HG02623 (cell line): ENCODE measurements at regions not wholly inside any gene's neighbourhood (a gene's known extent, or its start where the extent isn't known, plus 50 kb on each side); places are given as distances from the start of the nearest gene placed in this dataset.

ENCODE experiments used
- ATAC-seq: cut with Tn5 transposase; IDR thresholded peaks from one replicate; pipeline ENCODE4 v1.9.1; 2021; ENCODE audit warnings: moderate library complexity; ENCODE audit not compliant: unreplicated experiment

DNA sequence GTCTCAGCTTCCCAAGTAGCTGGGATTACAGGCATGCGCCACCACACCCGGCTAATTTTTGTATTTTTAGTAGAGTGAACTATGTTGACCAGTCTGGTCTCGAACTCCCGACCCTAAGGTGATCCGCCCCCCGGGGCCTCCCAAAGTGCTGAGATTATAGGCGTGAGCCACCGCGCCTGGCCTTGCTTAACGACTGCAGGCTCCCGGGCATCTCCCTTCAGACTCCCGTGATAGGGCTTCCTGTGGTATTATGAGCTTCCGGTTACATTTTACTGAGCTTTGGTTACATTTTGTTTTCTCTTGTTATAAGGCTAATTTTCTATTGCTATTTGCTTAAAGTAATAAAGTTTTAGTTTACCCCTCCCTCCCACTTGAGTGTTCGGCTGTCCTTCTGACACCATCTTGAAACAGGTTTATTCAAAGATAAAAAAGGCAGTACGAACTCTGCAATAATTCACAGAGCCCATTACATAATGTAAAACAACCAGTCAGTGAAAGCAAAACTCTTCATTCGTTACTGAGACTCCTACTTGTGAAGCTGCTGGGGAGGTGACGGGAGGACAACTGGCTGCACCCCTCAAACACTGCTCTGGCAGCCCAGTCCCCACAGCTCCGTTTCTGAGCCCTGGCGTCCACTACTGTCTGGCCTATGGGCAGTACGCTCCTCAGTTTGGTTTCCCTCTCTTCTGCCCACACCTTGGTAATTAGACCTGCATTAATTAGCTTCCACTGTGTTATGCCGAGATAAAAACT, 795.7 kb upstream of the SLIT2 start:
- no peak for ATAC-seq

GRCh38 chr4:19455196-19455595, 796.5 kb upstream of the SLIT2 start:
- ATAC-seq: no peak

DNA sequence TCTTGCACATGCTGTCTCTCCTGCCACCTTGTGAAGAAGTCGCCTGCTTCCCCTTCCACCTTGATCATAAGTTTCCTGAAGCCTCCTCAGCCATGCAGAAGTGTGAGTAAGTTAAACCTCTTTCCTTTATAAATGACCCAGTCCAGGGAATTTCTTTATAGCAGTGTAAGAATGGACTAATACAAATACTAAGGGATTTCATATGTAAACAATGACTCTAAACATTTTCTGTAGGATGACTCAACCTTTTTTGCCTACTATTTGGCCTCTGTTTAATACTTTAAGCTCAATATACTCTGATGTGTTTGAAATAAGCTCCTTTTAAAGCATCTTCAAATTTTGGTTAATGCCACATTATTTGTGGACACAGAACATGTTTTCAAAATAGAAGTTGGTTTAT, 813.5 kb upstream of the SLIT2 start:
- ATAC-seq: no peak

- ATAC-seq: no peak
These were observed 814.7 kb upstream of the SLIT2 start for GRCh38 chr4:19437008-19437407.

DNA sequence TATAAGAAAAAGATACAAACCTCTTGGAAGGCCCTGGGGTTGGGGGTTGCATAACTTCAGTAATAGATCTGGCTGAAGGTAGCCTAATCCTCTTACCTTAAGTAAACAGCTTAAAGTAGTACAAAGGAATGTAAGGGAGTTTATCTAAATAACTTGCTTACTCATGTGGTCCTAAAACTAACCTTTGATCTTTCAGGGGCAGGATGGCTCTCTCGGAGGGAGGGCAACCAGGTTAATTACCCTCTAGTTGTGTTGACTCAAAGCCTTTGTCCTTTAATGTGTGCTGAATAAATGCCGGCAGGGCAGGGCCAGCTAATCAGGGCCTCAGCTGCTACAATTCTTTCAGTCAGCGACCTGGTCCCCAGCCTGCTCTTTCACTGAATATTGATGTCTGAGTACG, 822.0 kb upstream of the SLIT2 start:
- ATAC-seq: no peak

DNA sequence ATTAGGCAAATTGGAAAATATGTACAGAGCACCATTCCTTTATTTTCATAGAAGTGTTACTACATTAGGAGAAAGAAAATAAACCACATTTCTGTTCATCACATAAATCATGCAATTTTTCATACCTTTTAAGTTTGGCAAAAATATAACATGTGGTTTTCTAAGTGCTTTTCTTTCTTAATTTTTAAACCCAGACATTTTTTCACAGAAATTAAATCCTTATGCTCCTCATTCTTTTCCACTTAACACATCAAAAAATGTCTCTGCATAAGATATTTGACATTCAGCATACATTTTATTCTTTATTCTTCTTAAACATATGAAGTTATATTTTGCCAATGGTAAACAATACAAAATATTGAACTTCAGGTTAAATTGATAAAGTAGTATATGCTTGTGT, 826.6 kb upstream of the SLIT2 start:
- ATAC-seq: no peak

DNA sequence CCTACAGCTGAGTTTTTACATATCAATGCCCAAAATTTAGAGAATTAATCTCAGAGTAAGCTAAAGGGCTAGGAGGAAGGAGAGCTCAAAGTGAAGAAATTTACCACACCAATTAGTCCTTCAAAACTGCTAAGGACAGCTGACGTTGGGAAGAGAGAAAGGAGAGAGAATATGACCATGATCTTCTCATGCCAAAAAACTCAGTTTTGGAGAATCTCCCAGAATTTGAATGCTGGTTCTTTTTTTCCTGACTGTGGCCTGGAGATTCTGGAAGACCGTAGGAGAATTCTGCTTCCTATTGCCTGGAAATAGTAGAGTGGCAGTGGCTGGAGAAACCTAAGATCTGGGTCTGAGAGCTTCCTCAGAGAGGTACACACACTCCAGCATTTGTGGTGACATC, 834.4 kb upstream of the SLIT2 start:
- no peak for ATAC-seq

- no peak for ATAC-seq
These were observed 835.6 kb upstream of the SLIT2 start for GRCh38 chr4:19416146-19416545.

GRCh38 chr4:19408490-19408889, 843.2 kb upstream of the SLIT2 start:
- no peak for ATAC-seq

DNA sequence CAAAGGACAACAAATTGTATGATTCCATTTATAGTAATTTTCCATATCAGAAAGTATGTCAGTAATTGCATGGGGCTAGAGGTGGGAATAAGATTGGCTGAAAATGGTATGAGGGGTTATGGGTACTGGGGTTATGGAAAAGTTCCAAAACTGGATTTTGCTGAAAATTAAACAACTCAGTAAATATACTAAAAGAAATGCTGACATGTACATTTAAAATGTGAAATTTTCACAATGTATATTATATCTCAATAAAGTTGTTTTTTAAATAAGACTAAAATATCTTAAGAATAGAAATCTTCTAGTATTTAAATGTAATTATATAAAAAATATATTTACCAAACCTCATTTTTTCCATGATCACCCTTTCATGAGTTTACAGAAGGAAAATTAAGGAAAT, 844.9 kb upstream of the SLIT2 start:
- no peak for ATAC-seq

DNA sequence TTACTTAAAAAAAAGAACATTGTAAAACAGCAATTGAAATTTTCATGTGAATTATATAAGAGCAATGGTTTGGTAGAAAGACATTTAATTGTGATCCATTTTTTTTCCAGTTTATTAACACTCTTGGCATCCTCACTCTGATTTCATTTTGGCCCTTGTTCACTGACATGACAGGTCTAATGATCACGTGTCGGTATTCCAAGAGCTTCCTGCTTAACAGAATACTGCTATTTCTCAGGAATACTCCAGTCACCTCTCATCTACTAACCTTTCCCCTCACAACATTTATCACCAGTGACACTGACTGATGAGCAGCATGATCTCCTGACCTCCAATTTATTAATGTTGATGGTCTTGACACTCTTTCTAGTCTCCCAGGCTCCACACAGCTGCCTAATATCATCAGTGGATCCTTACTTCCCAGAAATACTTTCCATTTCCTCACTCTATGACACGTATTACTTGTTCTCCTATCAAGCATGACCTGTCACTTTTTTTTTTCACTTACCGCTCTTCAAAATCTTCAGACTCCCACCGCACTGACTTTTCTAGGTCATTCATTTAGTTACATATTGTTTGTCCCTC, 847.8 kb upstream of the SLIT2 start:
- ATAC-seq: no peak

DNA sequence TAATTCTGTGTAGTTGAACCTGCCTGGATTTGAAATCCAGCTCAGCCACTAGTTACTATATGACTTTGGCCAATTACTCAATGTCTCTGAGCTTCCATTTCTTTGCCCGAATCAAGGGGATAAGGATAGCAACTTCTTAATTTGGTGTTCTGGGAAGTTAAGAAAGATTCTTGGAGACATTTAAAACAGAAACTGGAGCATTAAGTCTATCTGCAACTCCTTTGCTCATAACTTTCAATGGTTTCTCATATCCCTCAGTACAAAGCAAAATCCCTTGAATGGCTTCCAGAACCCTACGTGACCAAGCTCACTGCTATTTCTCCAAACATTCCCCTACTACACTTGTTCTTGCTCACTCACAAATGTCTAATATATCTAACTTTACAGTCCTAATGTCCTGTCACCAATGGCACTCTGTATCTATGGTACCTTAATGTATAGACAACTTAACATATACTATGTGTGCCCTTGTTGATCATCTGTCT, 849.1 kb upstream of the SLIT2 start:
- ATAC-seq: no peak

DNA sequence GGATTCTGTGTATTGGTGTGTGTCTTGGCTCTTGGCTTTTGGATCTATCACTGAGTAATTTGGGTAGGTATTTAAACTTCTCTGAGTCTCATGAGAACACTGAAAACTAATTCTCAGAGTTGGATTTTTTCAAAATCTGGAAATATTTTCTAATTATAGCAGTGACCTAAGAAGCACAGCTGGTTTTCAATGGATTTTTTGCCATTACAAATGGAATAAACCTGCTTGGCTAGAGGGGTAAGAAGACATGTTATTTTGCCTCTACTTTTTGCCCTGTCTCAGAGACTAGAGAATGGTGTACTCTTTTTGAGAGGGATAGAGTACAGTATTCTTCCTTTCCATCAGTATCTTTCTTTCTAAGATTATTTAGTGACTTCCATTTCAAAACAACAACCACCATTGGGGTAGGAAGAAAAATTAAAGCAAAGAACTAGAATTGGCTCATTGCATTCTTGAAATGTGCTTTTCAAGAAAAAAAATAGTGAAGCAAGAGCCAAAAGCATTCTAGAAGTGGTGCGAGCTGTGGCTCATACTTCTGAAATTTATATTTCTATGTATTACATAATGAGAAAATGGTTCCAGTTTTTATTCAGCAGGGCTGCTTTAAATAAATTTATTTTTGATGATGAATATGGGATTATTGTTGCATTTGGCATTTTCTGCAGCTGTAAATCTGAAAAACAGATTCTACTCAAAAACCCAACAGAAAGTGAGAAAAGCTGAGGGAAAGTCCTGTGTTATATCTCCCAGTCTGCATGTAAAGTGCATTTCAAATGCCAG, 850.2 kb upstream of the SLIT2 start:
- ATAC-seq: no peak

- ATAC-seq: no peak
These were observed 850.9 kb upstream of the SLIT2 start for GRCh38 chr4:19400820-19401219.

GRCh38 chr4:19399001-19399400, 852.7 kb upstream of the SLIT2 start:
- no peak for ATAC-seq

DNA sequence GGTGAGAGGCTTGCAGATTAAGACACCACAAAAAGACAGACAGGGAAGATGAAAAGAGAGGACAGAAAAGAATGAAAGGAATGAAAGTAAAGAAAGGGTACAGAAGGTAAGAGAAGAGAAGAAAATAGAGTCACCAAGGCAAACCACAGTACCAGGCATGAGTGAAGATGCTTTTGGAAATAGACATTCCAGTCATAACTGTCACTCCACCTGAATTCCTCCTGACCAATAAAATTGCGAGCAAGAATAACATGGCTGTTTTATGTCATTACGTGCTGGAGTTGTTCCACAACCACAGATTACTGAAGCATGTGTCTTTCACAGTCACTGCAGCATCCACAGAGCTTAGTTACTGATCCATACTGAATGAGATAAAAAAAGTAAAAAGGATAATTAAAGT, 864.9 kb upstream of the SLIT2 start:
- ATAC-seq: no peak

DNA sequence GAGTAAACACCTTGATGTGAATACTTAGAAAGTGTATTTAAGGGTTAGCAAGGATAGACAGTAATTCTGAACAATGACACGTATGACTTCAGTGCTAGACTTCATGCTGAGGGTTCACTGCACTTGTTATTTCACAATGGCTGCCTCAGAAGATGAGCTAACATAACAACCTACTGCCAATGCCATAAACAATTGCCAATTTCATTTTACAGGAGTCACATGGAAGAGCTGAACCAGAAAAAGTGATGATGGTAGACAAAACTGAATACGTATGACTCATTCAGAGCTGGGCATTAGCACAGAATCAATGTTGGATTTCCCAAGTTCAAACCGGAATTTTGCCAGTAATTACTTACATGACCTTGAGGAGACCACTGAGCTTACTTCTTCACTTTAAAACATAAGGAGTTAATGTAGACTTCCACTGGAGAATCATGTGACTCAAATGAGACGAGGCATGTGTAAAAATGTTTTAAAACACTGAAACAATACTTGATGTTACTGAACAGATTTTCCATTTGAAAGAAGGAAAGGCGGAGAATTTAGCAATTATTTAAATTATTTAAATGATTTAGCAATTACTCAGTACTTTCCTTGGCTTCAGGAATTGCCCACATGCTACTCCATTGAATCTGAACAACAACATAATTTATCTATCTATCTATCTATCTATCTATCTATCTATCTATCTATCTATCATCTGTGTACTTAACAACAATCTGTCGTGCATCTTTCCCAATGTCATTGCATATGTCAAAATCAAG, 868.5 kb upstream of the SLIT2 start:
- ATAC-seq: no peak

- ATAC-seq: no peak
These were observed 870.6 kb upstream of the SLIT2 start for GRCh38 chr4:19381068-19381467.

DNA sequence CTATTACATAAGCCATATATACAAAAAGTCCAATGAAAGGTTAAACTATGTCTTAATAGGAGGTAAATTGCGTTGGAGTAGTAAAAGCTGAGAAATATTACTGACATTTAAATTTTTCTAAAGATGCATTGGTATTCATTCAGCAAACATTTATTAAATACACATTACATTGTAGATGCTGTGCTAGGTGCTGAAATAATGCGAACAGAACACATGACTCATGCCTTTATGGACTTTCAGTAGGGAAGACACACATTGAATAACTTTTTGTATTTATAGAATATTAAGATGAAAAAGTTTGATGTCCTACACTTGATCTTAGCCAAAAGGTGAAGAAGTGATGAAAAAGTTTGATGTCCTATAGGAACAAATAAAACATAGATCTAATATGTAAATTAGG, 871.1 kb upstream of the SLIT2 start:
- no peak for ATAC-seq

- no peak for ATAC-seq
These were observed 872.5 kb upstream of the SLIT2 start for GRCh38 chr4:19379191-19379708.

DNA sequence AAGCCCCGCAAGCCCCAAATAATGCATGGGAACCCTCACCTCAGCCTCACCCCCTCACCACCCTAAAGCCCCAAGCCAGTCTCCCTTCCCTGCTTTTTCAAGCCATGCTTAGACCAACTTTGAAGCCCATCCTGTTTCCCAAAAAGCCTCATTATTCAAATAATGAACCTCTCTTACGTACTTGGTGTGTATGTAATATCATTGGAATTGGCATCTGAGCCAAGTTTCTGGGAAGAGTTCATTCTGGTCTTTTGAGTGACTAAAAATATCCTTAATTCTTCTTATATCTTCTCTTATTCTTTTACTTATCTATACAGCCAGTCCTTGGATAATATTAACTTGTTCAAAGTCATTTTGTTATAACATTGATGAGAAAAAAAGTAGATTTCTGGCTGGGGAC, 875.8 kb upstream of the SLIT2 start:
- ATAC-seq: no peak
